Activated naive CD4-positive, alpha-beta T cell treated with anti-CD3 and anti-CD28 coated beads, Interleukin-2, amount 50 U/mL, for 16 hours (primary cell): ENCODE measurements at regions not wholly inside any gene's neighbourhood (a gene's known extent, or its start where the extent isn't known, plus 50 kb on each side); places are given as distances from the start of the nearest gene placed in this dataset.
"Not testable (repeated sequence)": the region's sequence is repeated elsewhere in the genome, so short reads cannot be mapped to it uniquely, and the experiment has no call there.

Source experiments
- DNase-seq: peaks from one replicate; pipeline ENCODE4 v3.0.0-alpha.2; 2020

GRCh38 chr20:52098186-52098585 lies 93.4 kb downstream of the ZFP64 start:
- DNase-seq = no peak

- no peak for DNase-seq
Measured at GRCh38 chr20:52096117-52096516, 95.5 kb downstream of the ZFP64 start.

GRCh38 chr20:52094693-52095092 lies 96.9 kb downstream of the ZFP64 start:
- no peak for DNase-seq

- no peak for DNase-seq
Measured at GRCh38 chr20:52093575-52093974, 98.0 kb downstream of the ZFP64 start.

DNA sequence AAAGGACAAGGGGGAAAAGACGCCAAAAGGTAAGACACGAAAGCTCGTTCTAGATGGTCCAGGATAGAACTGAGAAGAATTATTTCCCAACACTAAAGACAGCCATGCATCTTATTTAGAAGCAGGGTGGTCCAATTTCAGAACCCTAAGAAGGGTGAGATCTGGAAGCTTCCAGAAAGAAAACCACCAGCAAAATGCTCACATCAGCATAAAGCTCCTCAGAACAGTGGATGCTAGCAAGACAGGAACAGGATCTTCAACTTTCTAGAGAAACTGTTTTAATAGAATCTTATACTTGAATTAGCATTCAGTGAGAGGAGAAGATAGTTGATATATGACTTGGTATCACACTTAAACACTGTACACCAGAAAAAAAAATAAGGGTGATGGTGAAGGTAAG lies 101.5 kb downstream of the ZFP64 start:
- DNase-seq = no peak

- DNase-seq = no peak
Measured at GRCh38 chr20:52087471-52087870, 104.1 kb downstream of the ZFP64 start.

- DNase-seq = no peak
Measured at GRCh38 chr20:52086878-52087277, 104.7 kb downstream of the ZFP64 start.

- no peak for DNase-seq
Measured at GRCh38 chr20:52084727-52085126, 106.9 kb downstream of the ZFP64 start.

DNA sequence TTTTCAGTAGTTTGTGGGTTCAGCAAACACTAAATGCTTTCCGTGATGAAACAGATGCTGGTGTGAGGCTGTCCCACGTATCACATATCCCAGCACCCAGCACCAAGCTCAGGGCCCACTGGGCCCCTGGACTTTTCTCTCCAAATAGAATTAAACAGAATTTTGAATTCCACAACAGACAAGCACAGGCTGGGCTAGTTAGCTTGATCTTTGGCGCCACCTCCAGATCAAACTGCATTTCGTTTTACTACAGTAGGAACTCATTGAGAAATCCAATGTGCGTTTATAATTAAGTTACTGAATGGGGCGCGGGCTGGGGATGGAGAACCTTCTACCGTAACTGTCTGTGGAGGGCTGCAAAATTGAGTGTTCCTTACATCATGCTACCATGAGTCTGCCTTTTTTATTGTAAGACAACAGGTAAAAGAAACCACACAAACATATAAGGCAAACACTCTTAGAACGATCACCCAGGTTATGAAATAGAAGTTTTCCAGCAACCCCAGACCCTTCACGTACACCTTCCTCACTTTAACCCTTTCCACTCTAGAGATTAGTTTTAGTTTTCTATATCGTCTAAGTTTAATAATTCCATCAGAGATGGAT lies 107.8 kb downstream of the ZFP64 start:
- peak; percentile 35 for DNase-seq

- no peak for DNase-seq
Measured at GRCh38 chr20:52082612-52083011, 109.0 kb downstream of the ZFP64 start.

- no peak for DNase-seq
Measured at GRCh38 chr20:52081791-52082190, 109.8 kb downstream of the ZFP64 start.

DNA sequence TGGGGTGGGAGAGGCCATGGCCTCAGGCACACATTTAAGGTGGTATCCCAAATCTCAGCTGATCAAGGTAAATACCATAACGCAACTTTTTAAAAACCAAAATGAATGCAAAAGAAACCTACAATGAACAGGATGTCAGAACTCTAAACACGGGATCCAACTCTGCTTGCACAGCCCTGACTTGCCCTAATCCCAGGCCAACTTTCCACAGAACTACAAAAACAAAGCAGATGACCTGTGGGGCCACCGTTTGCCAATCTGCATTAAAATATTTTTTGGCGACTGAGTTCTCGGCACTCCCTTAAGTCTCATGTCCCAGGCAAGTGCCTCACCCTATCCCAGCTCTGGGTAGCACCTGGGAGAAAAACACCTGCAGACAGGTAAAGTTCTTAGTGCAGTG lies 110.5 kb downstream of the ZFP64 start:
- DNase-seq = no peak

GRCh38 chr20:52078289-52078688 lies 113.3 kb downstream of the ZFP64 start:
- no peak for DNase-seq

- DNase-seq = no peak
Measured at GRCh38 chr20:52076164-52076563, 115.4 kb downstream of the ZFP64 start.

DNA sequence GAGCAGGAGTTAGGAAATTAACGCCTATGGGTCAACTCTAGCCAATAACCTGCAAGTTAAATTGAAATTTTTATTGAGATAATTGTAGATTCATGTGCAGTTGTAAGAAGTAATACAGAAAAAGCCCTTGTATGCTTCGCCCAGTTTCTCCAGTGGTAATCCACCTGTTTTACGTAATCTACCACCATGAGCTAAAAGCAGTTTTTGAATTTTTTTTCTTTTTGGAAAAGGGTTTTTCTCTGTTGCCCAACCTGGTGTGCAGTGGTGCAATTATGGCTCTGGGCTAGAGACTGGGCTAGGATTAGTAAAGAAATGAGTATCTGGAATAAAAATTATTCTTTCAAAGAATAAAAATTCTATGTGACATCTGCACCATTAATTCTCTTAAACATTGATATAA lies 116.2 kb downstream of the ZFP64 start:
- DNase-seq = no peak

- DNase-seq = no peak
Measured at GRCh38 chr20:52071136-52071535, 120.4 kb downstream of the ZFP64 start.

- DNase-seq = no peak
Measured at GRCh38 chr20:52064931-52065330, 126.6 kb downstream of the ZFP64 start.

DNA sequence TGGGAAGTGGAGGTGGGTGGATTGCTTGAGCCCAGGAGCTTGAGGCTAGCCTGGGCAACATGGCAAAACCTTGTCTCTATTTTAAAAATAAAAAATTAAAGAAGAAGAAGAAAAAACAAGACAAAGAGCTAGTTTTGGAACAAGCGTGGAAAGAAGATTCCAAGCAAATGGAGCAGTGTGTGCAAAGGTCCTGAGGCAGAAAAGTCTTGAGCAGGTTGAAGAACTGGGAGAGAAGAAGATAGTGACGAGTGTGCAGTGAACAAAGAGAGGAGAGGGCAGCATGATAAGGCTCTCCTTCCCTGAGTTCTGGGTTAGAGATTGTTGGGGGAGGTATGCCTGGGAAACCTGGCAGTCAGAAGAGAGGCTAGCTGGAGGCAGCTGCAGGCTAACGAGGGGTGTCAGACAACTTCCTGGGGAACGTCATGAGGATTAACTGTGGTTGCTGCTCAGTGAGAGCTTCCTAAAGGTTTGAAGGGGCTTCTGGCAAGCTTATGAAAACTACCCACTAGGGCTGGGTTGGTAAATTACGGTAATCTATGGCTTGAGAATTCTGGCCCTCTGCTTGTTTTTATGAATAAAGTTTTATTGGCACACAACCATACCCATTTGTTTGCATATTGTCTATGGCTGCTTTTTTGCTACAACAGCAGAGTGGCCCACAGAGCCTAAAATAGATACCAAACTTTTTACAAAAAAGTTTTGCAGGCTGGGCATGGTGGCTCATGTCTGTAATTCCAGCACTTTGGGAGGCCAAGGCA lies 128.9 kb downstream of the ZFP64 start:
- DNase-seq = no peak

DNA sequence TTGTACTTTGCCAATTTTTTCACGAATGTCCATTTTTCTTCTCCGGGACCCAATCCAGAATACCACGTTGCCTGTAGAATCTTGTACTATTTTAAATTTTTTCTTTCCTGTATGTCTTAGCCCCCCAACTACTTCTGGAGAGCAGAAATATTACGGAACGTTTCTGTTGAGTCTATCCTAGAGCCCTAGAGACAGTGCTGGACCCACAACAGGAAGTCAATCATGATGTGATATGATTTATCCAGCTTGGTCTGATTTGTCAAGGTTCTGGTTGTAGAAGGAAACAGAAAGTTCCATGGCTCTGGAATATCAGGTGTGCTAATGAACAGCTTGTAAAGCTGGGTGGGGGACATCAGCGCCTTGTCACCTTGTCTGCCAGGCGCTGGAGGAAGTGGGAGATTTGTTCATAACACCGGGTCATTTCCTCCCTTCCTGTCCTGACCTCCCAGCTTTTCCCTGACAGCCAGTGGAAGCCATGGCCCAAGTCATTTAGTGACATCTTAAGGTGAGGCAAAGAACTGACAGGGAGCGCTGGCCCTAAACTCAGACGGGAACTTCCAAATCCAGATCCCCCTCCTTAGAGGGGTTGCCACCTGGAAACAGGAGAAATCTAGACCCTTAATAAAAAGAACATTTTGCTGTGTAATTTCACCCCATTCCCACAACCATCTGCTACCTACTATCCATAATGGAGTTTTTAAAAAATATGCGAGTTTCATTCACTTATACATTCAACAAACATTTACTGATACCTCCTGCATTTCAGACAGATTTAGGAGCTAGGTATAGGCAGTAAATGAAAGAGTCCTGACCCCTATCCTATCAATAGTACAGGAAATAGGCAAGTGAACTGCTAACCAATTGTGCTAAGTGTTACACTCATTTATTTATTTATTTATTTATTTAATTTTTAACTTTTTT lies 130.5 kb downstream of the ZFP64 start:
- DNase-seq = no peak

- not testable (repeated sequence) for DNase-seq
Measured at GRCh38 chr20:52057133-52057532, 134.4 kb downstream of the ZFP64 start.

DNA sequence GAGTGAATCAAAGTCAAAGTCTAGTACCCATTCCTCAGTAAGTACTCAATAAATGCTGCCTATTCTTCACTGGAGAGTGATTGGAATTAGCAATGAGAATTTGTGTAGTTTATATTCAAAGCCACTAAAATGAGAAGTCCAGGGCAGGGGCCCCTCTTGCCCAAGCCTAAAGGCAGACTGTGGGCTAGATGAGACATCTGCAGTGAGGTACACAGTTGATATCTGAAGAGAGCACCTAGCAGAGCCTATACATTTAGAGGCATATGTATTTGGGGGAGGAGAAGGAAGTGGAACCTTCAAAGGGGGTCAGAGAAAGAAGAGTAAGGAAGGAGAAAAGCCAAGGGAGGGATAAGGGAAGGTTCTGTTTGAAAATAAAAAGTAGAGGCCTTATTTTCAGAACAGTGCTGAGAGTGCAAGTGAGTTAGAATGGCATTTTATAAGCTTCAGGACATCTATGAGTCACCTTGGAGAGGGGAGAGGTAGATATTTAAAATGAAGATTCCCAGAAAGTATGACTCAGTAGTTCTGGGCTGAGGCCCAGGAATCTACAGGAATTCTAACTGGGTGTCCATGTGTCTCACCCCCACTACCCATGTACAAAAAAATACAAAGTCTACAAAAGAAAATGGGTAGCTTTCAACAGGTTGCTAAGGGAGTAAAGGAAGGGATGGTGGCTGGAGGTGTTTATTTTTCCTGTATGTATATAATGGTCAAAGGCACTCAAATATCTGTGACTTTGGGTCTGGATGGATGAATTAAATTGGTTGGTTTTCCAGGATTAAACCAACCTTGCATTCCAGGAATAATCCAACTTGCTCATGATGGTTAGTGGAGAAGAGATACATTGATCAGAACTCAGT lies 135.1 kb downstream of the ZFP64 start:
- DNase-seq = no peak

GRCh38 chr20:52054123-52054522 lies 137.5 kb downstream of the ZFP64 start:
- no peak for DNase-seq
